ENCODE measurements at regions not wholly inside any gene's neighbourhood (a gene's known extent, or its start where the extent isn't known, plus 50 kb on each side); places are given as distances from the start of the nearest gene placed in this dataset.

- intact Hi-C loops (cut with micrococcal nuclease), result no loop called here
- TF ChIP-seq, protein P1, sequence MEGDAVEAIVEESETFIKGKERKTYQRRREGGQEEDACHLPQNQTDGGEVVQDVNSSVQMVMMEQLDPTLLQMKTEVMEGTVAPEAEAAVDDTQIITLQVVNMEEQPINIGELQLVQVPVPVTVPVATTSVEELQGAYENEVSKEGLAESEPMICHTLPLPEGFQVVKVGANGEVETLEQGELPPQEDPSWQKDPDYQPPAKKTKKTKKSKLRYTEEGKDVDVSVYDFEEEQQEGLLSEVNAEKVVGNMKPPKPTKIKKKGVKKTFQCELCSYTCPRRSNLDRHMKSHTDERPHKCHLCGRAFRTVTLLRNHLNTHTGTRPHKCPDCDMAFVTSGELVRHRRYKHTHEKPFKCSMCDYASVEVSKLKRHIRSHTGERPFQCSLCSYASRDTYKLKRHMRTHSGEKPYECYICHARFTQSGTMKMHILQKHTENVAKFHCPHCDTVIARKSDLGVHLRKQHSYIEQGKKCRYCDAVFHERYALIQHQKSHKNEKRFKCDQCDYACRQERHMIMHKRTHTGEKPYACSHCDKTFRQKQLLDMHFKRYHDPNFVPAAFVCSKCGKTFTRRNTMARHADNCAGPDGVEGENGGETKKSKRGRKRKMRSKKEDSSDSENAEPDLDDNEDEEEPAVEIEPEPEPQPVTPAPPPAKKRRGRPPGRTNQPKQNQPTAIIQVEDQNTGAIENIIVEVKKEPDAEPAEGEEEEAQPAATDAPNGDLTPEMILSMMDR (IDR thresholded peaks at IDR 0.05), result no peak
- Histone ChIP-seq H3K79me2 (ENCODE audit: insufficient read depth, low read length) (no peaks in the 10 kb centered on the region), H3K4me2 (replicated peaks; ENCODE audit: extremely low read depth, low read length, poor library complexity, severe bottlenecking) (no peak overlapping the region), H3K36me3 (replicated peaks in 1 of 2; ENCODE audit: control insufficient read depth in 1 of 2, insufficient read depth in 2 of 2, low read length in 2 of 2) (no peaks in the 10 kb centered on the region), H4K20me1 (ENCODE audit: insufficient read depth, low read length) (no peaks in the 10 kb centered on the region), H3K4me1 (ENCODE audit: control insufficient read depth in 1 of 2, insufficient read depth in 2 of 2, low read length in 2 of 2) (no peaks in the 10 kb centered on the region), H3K9ac (ENCODE audit: insufficient read depth, low read length, poor library complexity, severe bottlenecking) (no peak overlapping the region), H2AFZ (ENCODE audit: insufficient read depth, low read depth, low read length, poor library complexity, severe bottlenecking) (no peak overlapping the region), H3K27me3 (ENCODE audit: control insufficient read depth in 2 of 2, insufficient read depth in 2 of 2, low read length in 2 of 2) (no peaks in the 10 kb centered on the region), H3K9me3 (replicated peaks in 1 of 2; ENCODE audit: control insufficient read depth in 1 of 2, insufficient read depth in 1 of 2, low read length in 2 of 2) (no peaks in the 10 kb centered on the region), H3K27ac (ENCODE audit: low read depth in 1 of 2, low read length in 2 of 2) (no peak overlapping the region), H3K4me3 (replicated peaks in 1 of 3; ENCODE audit: low read depth in 2 of 3, low read length in 3 of 3) (no peak overlapping the region)
- Mint-ChIP-seq H3K4me3 (no peak overlapping the region), H3K9me3 (peaks cover 0 to 5% (median 1%) of the 10 kb centered on the region in 7 donors), H3K27ac (no peak overlapping the region), H3K36me3 (no peaks in the 10 kb centered on the region), H3K4me1 (no peaks in the 10 kb centered on the region), H3K27me3 (ENCODE audit: low read depth in 3 of 3) (no peaks in the 10 kb centered on the region)
- no peak for DNase-seq
- WGBS (ENCODE audit: insufficient coverage), result 33% methylated on average over 1 of the region's 3 CpGs
These were observed 509.2 kb downstream of the LTN1 start for GRCh38 chr21:28483301-28484035.

DNA sequence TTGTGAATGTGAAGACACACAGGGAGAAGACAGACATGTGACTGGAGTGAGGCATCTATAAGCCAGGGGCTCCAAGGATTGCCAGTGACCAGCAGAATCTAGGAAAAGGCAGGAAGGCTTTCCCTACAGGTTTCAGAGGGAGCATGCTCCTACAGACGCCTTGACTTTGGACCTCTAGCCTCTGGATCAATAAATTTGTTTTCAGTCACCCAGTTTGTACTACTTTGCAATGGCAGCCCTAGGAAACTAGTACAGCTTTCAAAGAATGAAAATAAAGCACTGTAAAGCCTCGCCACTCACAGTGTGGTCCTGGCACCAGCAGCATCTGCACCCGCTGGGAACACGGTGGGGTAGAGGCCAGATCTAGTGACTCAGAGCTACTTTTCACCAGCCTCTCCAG is 510.0 kb downstream of the LTN1 start:
- Mint-ChIP-seq H3K27me3 (ENCODE audit: low read depth in 3 of 3) (no peaks in the 10 kb centered on the region), H3K4me1 (no peaks in the 10 kb centered on the region), H3K27ac (no peak overlapping the region), H3K4me3 (no peak overlapping the region), H3K36me3 (no peaks in the 10 kb centered on the region), H3K9me3 (peaks cover 0 to 5% (median 3%) of the 10 kb centered on the region in 7 donors)
- H3K4me2 ChIP-seq (replicated peaks; ENCODE audit: extremely low read depth, low read length, poor library complexity, severe bottlenecking), result no peak overlapping the region
- TF ChIP-seq, protein P1 (IDR thresholded peaks at IDR 0.05), result no peak
- no peaks in the 10 kb centered on the region for H3K9me3 ChIP-seq (replicated peaks in 1 of 2; ENCODE audit: control insufficient read depth in 1 of 2, insufficient read depth in 1 of 2, low read length in 2 of 2)
- no peak overlapping the region for H3K27ac ChIP-seq (ENCODE audit: low read depth in 1 of 2, low read length in 2 of 2)
- no peaks in the 10 kb centered on the region for H3K36me3 ChIP-seq (replicated peaks in 1 of 2; ENCODE audit: control insufficient read depth in 1 of 2, insufficient read depth in 2 of 2, low read length in 2 of 2)
- H3K4me1 ChIP-seq (ENCODE audit: control insufficient read depth in 1 of 2, insufficient read depth in 2 of 2, low read length in 2 of 2), result no peaks in the 10 kb centered on the region
- H3K27me3 ChIP-seq (ENCODE audit: control insufficient read depth in 2 of 2, insufficient read depth in 2 of 2, low read length in 2 of 2), result no peaks in the 10 kb centered on the region
- H3K9ac ChIP-seq (ENCODE audit: insufficient read depth, low read length, poor library complexity, severe bottlenecking), result no peak overlapping the region
- H3K79me2 ChIP-seq (ENCODE audit: insufficient read depth, low read length), result no peaks in the 10 kb centered on the region
- no peak for DNase-seq
- 97% methylated on average over 4 of the region's 4 CpGs for WGBS (ENCODE audit: insufficient coverage)
- intact Hi-C loops (cut with micrococcal nuclease), result no loop called here
- no peak overlapping the region for H2AFZ ChIP-seq (ENCODE audit: insufficient read depth, low read depth, low read length, poor library complexity, severe bottlenecking)
- no peak overlapping the region for H3K4me3 ChIP-seq (replicated peaks in 1 of 3; ENCODE audit: low read depth in 2 of 3, low read length in 3 of 3)
- H4K20me1 ChIP-seq (ENCODE audit: insufficient read depth, low read length), result no peaks in the 10 kb centered on the region
